22Rv1 (cell line): ENCODE measurements at regions not wholly inside any gene's neighbourhood (a gene's known extent, or its start where the extent isn't known, plus 50 kb on each side); places are given as distances from the start of the nearest gene placed in this dataset.

Source experiments
- H3K27ac ChIP-seq: fragments of 450-650 bp; 2 replicates; pipeline ENCODE4 v1.5.1; 2017
- ZFX ChIP-seq: fragments of 450-650 bp; IDR thresholded peaks from 2 replicates; pipeline ENCODE4 v1.6.1; 2017; ENCODE audit warnings: antibody characterized with exemption, borderline replicate concordance
- TF ChIP-seq, protein P1 (sequence below): fragments of 450-650 bp; IDR thresholded peaks from 2 replicates; pipeline ENCODE4 v1.5.1; 2017; ENCODE audit warnings: mild to moderate bottlenecking

DNA sequence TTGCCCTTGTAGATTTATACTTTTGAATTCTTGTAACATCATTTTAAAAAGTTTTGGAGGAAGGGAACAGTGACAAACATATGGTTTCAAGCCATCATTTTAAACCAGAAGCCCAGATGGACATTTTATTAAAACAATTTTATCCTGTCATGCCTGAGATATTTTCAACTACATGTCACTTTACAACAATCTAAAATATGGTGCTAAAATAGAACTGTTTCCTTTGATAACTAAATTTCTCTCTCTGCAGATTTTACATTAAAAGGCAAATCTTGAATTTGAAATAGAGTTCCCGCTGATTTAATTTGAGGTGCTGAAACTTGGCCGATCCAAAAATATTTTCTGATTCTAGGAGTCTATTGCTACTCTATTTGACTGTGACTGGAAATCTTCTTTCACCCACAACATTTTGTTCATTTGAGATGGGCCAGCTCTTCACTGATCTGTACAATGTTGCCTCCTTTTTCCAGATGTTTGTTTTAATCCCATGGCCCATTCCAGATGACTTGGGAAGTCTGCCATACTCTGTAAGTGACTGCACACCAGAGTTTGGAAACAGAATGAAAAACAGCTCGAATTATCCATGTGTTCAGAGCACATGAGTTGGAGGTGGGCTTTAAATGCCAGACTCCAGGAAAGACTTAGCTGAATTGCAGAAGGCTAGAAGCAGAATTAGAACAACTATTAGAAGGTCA is 402.5 kb downstream of the TMEM135 start:
- TF ChIP-seq ZFX: no peak
- TF ChIP-seq, protein P1, sequence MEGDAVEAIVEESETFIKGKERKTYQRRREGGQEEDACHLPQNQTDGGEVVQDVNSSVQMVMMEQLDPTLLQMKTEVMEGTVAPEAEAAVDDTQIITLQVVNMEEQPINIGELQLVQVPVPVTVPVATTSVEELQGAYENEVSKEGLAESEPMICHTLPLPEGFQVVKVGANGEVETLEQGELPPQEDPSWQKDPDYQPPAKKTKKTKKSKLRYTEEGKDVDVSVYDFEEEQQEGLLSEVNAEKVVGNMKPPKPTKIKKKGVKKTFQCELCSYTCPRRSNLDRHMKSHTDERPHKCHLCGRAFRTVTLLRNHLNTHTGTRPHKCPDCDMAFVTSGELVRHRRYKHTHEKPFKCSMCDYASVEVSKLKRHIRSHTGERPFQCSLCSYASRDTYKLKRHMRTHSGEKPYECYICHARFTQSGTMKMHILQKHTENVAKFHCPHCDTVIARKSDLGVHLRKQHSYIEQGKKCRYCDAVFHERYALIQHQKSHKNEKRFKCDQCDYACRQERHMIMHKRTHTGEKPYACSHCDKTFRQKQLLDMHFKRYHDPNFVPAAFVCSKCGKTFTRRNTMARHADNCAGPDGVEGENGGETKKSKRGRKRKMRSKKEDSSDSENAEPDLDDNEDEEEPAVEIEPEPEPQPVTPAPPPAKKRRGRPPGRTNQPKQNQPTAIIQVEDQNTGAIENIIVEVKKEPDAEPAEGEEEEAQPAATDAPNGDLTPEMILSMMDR: no peak

DNA sequence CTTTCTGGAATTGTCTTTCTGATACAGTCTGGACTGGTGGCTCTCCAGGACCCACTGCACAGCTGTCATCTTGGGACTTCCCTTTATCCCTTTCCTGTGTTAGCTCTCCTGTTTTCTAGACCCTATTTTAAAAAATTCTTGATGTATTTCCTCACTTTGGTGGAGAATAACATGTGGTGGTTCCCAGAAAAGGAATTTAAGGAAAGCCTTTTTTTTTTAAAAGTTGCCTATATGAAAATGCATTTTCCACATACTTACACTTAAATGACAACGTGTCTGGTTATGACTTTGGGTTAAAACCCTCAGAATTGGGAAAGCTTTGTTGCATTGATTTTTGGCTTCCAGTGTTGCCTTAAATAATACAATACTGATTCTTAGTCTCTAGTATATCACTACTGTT is 400.7 kb downstream of the TMEM135 start:
- no peak for TF ChIP-seq ZFX
- TF ChIP-seq, protein P1: no peak
- H3K27ac ChIP-seq: no peak overlapping the region

More for the DNA sequence above, 402.5 kb downstream of the TMEM135 start:
- H3K27ac ChIP-seq: no peak overlapping the region

DNA sequence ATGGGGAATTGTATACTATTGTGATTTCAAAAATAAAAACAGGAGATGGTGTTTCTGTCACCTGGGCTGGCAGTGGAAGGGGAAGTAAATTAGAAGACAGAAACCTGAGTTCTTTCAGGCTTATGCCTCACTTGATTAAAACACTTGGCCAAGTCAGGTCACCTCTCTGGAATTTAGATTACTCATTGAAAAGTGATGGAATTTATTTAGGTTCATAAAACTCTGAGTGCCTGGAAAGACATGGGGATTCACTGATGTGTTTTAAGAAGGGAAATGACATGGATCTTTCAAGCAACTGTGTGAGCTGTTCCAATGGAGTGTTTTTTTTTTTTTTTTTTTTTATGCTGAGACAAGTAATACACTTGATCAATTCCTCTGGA is 400.1 kb downstream of the TMEM135 start:
- H3K27ac ChIP-seq: no peak overlapping the region
- TF ChIP-seq, protein P1: no peak
- TF ChIP-seq ZFX: no peak

DNA sequence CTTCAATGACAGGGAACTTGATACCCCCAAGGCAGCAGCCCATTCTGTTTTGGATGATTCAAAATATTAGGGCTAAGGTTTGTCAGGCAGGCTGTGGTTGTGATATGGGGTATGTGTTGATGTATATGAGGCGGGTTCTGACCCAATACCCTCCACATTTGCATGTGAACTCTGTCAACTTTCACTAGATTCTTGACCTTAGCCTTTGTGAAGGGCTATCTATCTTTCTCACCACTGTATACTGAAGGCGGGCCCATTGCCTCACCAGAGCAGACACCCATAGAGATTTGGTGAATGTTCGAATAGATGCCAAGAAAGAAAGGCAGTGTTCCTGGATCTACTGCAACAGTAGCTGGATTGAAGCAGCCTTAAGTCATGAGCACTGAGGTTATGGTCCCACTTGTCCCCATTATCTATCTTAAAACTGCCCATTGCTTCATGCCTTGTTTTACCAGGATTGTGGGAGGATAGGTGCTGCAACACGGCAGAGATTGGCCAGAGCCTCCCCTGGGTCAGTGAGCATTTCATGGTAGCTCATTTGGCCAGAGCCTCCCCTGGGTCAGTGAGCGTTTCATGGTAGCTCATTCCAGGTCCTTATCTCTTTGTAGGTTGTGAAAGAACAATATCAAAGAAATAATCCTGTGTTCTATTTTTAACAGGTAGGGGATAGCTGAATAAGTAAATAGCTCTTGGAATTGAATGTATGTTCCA is 399.6 kb downstream of the TMEM135 start:
- no peak for TF ChIP-seq ZFX
- TF ChIP-seq, protein P1: no peak
- H3K27ac ChIP-seq: no peak overlapping the region

DNA sequence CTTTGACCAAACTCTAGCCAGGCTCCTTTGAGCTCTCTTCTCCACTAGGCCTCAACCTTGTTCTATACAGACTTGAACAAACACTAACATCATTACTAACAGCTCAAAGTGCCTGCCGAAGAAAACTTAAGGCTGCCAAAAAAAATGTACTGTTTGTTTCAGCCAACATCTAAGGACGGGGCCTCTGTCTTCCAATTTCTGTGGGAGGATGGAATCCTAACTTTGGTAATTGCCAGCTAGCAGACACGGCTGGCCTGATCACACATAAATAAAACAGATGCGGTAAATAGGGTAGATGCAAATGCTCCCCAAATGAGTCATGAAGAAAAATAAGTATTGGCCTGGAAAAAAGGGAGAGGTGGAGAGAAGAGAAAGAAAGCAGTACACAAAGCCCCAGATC is 394.3 kb downstream of the TMEM135 start:
- no peak for TF ChIP-seq ZFX
- H3K27ac ChIP-seq: no peak overlapping the region

DNA sequence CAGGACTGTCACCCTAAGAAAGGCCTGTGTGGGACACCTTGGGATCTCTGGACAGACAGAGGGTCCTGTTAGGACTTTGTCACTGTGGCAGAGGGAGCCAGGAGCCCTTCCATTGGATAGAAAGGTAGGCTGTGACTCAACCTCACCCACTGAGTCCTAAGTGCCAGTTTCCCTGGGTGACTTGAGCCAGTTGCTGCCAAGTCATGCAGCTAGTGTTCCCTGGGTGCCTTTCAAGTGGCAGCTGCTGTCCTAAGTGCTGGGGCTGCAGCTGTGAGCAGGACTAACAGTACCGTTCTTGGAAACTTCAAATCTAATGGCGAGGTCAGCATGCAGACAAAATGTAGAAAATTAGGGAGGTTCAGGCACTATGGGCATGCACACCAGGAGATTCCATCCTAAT is 393.7 kb downstream of the TMEM135 start:
- no peak for TF ChIP-seq ZFX
- TF ChIP-seq, protein P1: no peak
- H3K27ac ChIP-seq: no peak overlapping the region

DNA sequence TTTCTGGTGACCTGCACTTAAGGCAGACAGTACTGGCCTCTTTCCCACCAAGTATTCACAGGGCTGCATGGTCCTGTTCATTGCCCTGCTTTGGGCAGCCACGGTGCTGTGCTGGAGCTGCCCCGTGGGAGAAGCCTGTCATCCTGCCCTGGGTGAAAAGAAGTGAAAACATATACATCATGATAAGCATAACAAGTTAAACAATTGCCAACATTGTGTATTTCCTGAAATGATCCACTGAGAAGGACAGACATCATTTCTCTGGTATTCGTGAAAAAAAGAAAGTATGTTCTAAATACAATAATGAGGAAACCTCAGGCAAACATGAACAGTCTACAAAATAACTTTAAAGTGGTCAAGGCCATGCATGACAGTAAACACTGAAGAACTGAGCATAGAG is 393.1 kb downstream of the TMEM135 start:
- no peak overlapping the region for H3K27ac ChIP-seq
- no peak for TF ChIP-seq ZFX
- TF ChIP-seq, protein P1: no peak
